HG02678 (cell line): ENCODE measurements at regions not wholly inside any gene's neighbourhood (a gene's known extent, or its start where the extent isn't known, plus 50 kb on each side); places are given as distances from the start of the nearest gene placed in this dataset.
"Not testable (repeated sequence)": the region's sequence is repeated elsewhere in the genome, so short reads cannot be mapped to it uniquely, and the experiment has no call there.

Source experiments
- ATAC-seq: cut with Tn5 transposase; IDR thresholded peaks from one replicate; pipeline ENCODE4 v1.9.1; 2021; ENCODE audit warnings: mild to moderate bottlenecking, moderate library complexity; ENCODE audit not compliant: unreplicated experiment

- no peak for ATAC-seq
These were observed 1124.2 kb downstream of the PCDH7 start for GRCh38 chr4:31844350-31844749.

DNA sequence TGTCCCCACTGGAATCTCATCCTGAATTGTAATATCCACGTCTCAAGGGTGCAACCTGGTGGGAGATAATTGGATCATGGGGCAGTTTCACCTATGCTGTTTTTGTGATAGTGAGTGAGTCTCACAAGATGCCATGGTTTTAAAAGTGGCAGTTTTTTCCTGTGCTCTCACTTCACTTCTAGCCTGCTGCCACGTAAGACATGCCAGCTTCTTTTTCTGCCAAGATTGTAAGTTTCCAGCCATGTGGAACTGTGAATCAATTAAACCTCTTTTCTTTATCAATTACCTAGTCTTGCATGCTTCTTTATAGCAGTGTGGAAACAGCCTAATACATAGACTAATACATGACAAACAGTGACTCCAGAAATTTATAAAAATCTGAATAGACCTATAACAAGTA is 1131.8 kb downstream of the PCDH7 start:
- ATAC-seq = no peak

GRCh38 chr4:31877429-31877828 is 1157.3 kb downstream of the PCDH7 start:
- no peak for ATAC-seq

- ATAC-seq = not testable (repeated sequence)
These were observed 1160.7 kb downstream of the PCDH7 start for GRCh38 chr4:31880837-31881236.

DNA sequence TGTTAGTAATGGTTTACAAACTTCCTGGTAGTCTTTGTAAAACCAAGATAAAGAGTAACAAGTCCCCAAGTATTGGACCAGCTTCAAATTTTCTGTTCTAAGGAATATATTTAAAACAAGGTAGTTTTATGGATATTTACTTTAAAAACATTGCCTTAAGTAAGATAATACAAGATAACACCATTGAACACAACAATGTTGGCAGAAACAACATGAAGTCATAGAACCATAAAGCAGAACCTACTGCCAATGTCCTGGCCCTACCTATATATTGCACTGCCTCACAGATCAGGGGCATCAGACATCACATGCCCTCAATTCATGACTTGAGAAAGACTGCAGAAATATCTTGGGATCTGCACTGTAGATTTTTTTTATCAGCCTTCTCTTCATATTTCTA is 1176.2 kb downstream of the PCDH7 start:
- no peak for ATAC-seq

DNA sequence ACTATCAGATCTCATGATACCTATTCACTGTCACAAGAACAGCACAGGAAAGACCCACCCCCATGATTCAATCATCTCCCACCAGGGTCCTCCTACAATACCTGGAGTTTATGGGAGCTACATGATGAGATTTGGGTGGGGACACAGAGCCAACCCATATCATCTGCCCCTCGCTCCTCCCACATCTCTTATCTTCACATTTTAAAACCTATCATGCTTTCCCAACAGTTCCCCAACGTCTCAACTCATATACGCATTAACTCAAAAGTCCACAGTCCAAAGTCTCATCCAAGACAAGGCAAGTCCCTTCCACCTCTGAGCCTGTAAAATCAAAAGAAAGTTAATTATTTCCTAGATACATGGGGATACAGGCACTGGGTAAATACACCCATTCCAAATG is 1185.2 kb downstream of the PCDH7 start:
- no peak for ATAC-seq

- ATAC-seq = no peak
These were observed 1188.1 kb downstream of the PCDH7 start for GRCh38 chr4:31908261-31908660.

DNA sequence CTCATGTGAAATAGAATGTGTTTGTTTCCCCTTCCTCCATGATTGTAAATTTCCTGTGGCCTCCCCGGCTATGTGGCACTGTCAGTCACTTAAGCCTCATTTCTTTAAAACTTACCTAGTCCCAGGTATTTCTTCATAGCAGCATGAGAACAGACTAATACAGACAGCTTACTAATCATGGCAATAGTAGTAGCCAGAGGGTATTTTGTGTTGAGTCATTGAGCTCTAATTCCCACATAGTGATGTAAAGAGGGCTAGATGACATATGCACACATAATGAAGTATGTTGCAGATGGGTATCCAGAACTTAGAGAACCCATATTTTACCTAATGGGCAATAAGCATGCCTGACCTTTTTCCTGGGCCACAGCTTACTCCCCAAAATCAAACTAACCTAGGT is 1197.2 kb downstream of the PCDH7 start:
- no peak for ATAC-seq

GRCh38 chr4:31918891-31919290 is 1198.7 kb downstream of the PCDH7 start:
- no peak for ATAC-seq

GRCh38 chr4:31923634-31924033 is 1203.5 kb downstream of the PCDH7 start:
- no peak for ATAC-seq

GRCh38 chr4:31929676-31930345 is 1209.6 kb downstream of the PCDH7 start:
- no peak for ATAC-seq

- ATAC-seq = no peak
These were observed 1226.3 kb downstream of the PCDH7 start for GRCh38 chr4:31946456-31946855.

DNA sequence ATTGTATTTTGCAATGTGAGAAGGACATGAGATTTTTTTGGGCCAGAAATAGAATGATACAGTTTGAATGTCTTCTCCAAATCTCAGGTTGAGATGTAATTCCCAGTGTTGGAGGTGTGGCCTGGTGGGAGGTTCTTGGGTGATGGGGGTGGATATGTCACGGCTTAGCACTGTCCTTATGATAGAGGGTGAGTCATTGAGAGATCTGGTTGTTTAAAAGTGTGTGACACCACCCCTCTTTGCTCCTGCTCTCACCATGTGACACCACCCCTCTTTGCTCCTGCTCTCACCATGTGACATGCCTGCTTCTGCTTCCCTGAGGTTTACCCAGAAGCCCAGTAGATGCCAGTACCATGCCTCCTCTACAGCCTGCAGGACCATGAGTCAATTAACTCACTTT is 1226.9 kb downstream of the PCDH7 start:
- ATAC-seq = no peak

DNA sequence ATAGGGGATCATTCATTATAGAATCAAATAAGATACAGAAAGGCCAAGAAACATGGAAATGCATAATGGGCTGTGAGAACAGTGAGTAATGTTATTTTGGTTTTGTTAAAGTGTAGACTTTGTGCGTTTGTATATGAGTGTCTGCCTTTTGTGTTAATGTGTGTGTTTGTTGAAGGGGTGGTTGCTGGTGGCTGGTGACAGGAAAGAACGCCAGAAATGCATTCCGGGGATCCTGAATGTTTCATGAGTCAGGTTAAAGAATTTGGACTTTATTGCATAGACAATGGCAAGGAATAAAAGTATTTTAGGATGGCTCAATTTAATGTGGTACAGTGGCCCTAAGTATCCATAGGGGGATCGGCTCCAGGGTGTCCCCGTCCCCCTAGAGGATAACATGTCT is 1228.9 kb downstream of the PCDH7 start:
- ATAC-seq = no peak

- ATAC-seq = no peak
These were observed 1235.2 kb downstream of the PCDH7 start for GRCh38 chr4:31955346-31955745.

- no peak for ATAC-seq
These were observed 1239.8 kb downstream of the PCDH7 start for GRCh38 chr4:31959972-31960371.

DNA sequence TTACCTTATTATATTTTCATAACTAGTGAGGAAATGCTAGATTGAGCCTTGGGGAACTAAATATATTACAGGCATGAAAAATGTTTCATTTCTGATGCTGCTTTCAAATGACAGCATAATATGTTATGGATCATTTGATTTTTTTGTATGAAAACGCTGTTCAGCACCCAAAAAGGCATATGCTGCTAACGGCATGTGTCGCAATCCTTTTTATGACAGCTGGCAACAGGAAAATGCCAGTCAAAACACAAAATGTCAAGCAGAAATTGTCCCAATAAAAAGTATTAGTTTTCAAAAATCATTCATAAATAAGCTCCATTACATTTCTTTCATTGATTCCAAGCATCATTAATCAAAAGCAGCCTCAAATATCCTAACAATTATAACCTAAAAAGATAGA is 1244.5 kb downstream of the PCDH7 start:
- ATAC-seq = no peak

DNA sequence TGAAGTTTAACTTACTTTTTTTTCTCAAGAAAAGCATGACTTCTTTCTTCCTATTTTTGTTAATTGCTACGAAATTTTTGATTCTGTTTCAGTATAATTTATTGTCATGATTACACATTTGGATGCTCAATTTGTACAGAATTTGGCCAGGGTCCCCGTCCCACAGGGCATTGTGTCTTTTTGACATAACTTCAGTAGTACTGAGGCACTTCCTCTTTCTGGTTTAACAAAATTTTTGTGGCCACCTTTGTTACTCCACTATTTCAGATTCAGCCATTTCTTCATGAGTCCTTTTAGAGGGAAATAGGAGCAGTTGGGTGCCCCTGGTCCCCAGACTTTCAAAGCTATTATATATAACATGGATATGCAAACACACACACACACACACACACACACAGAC is 1248.7 kb downstream of the PCDH7 start:
- ATAC-seq = no peak

- ATAC-seq = no peak
These were observed 1254.4 kb downstream of the PCDH7 start for GRCh38 chr4:31974490-31975002.

DNA sequence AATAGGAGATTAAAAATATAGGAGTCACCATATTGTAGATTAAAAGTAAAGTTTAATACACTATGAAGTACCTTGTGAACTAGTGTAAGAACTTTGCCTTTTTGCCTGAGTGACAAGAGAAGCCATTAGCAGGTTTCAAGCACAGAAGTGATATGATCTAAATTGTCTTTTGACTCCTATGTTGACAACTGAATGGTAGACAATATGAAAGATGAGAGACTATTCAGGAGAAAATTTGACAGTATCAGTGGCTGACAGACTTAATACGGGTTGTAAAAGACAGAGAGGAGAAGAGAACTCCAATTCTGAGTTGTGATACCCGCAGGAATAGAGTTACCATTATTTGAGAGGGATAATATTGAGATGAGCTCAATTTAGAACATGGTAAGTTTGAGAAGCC is 1259.8 kb downstream of the PCDH7 start:
- ATAC-seq = no peak

DNA sequence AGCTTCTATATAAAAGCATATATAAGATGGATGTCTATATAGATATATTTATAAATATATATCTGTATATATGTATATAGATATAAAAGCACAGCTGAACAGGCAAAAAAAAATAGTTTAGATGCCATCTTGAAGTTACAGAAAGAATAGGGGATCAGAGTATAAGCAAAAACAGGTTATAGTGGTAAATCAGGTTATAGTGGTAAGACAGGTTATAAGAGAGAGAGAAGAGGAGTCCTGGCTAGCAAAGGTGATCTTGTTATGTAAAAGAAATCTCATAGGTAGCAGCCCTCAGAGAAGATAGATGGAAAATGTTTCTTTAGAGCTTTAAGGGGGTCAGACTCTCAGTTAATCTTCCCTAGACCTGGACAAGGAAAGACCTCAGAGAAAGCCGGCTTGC is 1263.1 kb downstream of the PCDH7 start:
- ATAC-seq = no peak

DNA sequence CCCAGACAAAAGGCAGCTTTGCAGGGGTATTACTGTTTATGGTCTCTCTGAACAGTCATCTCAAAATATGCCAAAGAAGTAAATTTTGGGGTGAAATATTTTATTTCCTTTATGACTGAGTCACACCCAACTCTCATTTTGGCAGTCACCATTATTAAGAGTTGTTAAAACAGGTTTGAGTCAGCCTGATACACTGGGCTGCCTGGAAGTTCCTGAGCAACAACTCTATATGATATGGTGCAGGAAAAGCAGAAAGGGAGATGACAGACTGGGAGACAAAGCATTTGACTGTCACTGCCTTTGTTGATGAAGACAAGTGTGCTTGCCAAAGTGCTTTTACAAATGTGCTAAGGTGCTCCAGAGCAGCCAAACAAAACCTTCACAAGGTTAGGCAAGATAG is 1263.5 kb downstream of the PCDH7 start:
- no peak for ATAC-seq

GRCh38 chr4:31984872-31985271 is 1264.7 kb downstream of the PCDH7 start:
- ATAC-seq = no peak
